NCI-H1105 treated with DMSO at 0.1 percent for 48 hours (cell line): ENCODE measurements at regions not wholly inside any gene's neighbourhood (a gene's known extent, or its start where the extent isn't known, plus 50 kb on each side); places are given as distances from the start of the nearest gene placed in this dataset.

ENCODE experiments used
- DNase-seq: peaks from one replicate; lab custom pipeline; 2025; lab: John Stamatoyannopoulos, UW

DNA sequence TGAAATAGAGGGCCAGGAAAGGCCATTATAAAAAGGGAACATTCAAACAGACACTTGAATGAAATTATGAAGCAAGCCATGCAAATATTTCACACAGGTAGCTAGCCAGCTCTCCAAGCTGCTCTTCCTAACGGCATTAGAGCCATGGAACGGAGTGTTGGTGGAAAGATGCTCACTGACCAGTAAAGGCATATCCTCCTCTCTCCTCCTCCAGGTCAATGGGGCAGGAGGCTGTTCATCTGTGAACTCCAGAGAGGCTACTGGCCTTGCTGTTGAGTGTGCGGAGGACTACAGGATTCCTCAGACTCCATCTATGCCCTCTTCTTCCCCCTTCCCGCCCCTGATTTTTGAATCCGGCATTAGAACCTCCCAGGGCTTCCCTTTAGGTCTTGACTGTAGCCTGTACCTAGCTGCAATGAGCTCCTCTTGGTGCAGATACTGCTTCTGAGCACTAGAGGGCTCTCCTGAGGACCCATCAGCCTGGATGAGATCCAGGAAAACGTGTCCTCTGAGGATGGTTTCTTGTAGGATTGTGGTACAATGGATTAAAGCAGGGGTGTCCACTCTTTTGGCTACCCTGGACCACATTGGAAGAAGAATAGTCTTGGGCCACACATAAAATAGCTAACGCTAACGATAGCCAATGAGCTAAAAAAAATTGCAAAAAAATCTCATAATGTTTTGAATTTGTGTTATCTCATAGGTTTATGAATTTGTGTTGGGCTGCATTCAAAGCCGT is 162.2 kb downstream of the SREK1 start:
- peak; percentile 56 for DNase-seq

DNA sequence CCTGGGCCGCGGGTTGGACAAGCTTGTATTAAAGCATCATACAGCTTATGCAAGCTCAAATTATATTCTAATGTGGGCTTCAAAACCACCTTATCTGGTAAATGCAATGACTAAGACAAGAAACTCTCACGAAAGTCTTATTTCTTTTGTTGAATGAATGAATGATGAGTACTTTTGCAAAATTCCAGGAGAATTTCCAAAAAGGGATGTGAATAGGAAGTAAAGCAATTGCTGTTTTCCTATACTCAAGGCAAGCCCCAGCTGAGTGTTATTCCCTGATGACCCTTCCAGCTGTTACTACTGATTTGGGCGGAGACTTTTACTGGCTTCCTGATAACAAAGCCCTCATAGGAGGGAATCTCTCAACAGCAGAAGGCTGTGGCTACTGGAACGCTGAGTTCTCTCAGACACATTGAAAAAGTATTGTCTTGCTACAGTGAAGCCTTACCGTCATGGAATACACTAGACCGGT is 162.8 kb downstream of the SREK1 start:
- no peak for DNase-seq

DNA sequence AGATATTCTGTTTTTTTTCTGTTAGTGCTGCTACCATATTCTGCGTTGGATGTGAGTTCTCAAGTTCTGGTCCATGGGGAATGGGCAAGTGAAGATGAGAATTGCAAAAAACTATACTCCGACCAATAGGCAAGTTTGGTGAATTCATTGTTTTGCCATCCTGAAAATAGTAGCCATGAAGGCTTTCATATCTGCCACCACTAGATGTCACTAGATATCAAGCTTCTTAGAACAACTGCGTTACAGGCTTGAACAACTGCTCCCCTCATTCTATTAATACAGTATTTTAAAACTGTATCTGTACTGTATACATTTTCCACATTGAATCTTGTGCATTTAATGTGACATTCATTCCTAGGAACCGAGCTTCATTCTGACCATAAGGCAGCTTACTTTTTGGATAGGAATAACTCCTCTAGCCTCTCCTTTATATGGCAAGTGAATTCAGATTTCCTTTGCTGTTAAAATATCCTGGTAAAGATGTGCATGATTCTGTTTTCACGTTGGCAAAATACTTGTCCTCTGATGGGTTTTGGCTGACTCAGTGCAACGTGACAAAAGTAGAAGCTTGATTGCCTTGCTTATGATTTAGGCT is 163.6 kb downstream of the SREK1 start:
- DNase-seq = peak; percentile 63

DNA sequence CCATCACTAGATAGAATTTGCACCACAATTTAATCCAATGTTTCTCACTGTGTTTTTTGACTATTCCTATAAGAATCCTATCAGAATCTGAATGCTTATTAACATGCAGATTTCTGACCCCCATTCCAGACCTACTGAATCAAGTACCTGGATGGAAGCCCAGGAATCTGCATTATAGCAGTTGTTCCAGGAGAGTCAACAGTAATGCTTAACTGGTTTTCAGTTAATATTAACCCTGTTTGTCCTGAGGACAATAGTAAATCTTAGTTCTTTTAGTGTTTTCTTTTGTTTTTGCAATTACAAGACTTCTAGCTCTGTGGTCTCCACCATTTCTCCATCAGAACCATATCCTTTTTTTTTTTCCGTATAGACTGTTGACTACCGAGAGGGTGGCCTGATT is 168.2 kb downstream of the SREK1 start:
- DNase-seq = no peak

DNA sequence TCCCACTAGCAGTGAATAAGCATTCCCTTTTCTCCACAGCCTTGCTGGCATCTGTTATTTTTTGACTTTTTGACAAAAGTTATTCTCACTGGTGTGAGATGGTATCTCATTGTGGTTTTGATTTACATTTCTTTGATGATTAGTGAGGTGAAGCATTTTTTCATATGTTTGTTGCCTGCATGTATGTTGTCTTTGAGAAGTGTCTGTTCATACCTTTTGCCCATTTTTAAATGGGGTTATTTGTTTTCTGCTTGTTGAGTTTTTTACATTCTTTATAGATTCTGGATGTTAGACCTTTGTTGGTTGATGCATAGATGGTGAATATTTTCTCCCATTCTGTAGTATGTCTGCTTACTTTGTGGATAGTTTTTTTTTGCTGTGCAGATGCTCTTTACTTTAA is 171.7 kb downstream of the SREK1 start:
- no peak for DNase-seq

DNA sequence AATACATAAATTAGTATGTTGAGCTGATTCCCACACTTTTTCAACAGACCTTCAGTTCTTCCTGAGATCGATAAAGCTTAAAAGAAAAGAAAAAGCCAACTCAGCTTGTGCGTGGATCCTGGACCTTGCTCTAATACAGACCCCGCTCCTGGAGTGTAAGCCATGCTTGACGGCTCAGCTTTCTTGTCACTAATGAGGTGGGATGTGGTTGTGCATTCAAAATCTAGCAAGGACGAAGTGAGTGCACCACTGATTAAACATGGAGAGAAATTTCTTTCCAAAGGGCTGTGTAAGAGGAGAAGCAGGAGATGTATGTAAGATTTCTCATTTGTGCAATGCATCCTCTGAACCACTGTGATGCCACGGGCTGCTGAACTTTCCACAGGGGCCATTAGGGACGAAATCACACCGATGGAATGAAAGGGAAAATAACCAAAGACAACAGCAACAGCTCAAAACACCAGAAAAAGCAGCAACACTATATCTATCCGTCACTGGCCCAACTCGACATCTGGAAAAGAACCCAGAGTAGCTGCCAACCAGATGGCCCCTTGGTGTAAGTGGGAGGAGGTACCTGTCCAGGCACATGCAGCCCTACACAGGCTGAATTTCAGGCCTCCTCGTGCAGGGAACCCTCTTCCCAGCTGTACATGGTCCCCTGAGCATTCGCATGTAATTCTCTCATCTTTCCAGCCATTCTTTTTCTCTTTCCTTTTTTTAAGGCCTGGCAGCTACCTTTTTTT is 178.9 kb downstream of the SREK1 start:
- DNase-seq = no peak

DNA sequence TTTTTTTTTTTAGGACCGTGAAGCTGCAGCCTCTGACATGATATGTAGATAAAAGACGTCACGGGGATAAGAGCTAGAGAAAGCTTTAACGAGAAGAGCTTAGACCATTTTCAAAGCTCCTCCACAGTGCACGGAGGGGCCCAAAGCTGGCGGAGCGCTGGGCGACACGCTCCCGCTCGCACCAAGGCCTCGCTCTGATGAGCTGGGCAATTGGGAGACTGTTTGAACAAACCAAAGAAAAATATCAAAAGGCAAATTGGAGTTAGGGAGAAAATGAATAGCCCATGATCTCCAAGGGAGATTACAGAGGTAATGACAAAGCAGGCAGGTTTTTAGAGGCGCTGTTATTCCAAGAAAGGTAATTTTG is 179.4 kb downstream of the SREK1 start:
- no peak for DNase-seq

DNA sequence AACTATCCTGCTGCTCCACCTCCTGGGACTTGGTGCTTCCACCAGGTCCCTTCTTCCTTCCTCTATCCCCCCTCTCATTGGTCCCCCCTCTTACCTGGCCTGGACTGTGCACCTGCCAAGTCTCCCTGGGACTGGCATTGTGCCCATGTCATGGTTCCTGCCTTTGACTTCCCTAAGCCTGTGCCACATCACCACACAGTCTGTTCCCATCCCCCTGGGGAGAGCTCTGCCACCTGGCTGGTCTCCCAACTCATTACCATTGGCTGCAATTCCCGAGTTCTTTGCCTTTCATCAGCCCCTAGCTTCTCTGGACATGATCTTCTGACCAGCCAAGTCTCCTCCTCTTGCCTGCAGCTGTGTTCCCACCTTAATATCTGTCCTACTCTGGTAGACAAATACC is 180.3 kb downstream of the SREK1 start:
- DNase-seq = peak; percentile 74

DNA sequence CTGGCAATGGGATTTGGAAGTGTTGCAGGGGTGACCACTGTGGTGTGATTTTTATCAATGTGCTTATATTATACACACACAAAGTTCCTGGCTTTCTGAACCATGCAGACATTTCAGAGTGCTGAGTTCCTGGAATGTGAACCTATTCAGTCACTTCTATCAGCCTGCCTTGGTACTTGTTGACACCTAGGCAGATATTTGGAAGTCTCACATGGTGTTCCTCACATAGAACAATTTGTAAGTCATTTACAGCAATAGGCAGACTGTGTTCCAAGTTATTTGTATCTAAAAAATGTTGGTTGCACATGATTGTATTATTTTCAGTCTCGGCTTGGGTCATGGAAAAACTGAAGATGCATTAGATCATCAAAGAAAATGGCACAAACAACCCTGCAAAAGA is 182.2 kb downstream of the SREK1 start:
- no peak for DNase-seq

DNA sequence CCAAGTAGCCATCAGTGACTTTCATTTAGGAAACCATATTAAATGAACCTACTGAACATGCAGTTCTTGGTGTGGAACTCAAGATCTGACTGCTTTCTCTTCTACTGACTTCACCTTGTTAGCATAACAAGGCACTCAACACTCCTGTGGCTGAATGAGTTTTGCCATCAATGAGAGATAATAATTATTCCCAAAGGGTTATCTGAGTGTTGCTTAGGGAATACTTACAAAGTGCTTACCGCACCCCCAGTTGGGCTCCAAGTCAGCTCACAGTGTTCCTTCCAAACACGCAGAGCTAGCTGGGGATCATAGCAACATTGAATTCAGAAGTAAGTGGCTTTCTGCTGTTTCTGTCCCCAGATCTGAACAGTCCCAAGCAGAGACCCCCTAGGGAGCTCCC is 182.9 kb downstream of the SREK1 start:
- no peak for DNase-seq

DNA sequence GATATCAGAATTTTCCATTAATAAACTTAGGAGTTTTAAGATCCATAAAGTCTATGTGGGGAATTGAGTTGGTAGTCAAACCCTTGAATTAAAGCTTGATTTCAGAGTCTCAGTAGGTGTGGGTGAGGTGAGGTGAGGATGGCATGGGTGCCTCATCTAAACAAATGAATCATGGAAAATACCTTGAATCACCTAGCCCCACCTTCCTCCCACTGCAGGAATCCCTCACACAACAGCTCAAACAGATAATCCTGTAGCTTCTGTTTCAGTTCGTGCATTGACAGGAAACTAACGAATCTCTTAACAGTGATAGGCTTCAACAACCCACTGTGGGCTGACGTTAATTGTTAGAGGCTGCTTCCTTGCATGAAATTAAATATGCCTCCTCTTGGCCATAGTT is 185.0 kb downstream of the SREK1 start:
- DNase-seq = no peak

DNA sequence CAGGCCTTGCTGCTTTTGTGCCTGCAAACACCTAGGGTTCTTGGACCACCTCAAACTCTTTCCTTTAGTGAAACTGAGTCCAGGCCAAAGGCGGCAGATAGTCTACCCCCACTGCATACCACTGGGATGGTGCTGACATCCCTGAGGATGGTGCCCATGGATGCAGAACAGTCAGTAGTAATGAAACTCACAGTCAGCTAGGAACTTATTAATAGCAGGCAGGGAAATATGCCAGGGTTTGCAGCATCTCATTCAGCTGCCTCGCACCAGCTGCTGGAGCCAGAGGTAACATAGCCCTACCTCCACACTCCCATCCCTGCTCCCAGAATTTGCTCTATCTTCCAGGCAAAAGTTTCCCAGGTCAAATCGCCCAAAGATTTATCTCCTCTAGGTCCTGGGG is 189.1 kb downstream of the SREK1 start:
- no peak for DNase-seq

DNA sequence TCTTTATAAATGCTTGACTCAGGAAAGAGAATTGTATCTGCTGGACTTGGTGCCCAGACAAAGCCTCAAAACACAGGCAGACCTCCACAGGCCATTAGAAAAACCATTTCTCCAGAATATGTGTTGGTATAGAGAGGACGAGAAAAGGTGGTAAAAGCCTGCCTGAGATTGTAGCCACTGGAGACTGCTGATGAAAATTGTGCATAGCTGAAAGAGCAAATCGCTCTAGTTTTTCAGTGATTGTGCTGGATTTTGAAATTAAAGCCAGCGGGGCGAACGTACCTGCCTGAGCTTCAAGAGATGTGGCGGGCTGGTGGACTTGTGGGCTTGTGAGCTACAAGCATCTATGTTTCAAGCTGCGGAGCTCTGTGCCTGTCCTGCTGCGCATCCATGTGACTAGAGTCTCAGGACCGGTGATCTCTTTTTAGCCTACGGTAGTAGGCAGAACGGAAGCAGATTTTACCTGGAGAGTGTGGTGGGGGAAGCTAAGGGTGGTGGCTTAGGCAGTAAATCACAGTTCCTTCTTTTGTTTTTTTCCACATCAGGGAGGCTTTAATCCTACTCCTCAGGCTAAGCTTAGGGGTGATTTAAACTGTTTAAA is 193.6 kb downstream of the SREK1 start:
- DNase-seq = no peak

DNA sequence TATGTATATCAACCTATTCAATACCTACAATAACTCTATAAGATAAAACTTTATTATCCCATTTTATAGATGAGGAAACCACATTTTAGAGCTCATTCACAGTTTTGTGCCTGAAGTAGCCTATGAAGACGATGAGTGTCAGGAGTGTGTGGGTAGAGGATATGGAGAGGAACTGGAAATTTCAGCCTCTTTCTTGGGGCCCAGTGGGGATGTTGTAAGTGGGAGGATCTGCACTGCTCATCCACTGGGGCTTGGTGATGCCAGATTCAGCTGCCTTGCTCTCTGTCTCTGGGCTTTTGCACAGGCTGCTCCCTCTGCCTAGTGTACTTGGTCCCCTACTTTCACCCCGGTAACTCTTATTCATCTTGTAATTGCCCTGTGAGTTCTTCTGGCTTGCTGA is 194.7 kb downstream of the SREK1 start:
- no peak for DNase-seq

DNA sequence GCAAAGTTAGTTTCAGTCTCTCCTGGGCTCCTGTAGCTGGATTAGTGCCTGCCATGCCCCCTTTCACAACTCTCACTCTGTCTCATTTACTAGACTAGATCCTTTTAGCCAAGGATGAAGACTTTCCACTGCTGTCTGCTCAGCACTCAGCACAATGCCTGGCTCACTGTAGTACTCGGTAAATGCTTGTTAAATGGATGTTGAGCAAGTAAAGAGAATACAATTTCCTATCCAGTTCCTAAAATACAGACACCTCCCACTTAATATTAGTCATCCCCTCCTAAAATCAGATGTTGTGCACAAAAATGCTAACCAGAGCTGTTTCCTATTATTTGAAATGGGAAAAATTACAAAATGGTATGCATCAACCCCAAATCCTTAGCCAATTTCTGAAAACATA is 195.8 kb downstream of the SREK1 start:
- no peak for DNase-seq

DNA sequence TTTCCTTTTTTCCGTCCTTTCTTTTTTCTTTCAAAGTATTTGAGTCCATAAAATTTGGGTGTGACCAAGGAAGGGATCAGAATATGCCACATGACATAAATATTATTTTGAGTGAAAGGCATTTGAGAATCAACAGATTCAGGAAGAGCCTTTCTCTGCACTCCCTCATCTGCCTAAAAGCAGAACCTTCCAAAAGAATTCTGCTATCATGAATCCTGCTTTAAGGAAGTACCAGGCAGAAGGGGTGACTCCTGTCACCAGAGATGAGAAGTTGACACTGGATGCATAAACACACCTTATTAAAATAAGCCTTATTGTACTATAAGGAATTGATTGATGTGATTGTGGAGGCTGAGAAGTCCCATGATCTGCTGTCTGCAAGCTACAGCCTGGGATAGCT is 196.7 kb downstream of the SREK1 start:
- DNase-seq = no peak

DNA sequence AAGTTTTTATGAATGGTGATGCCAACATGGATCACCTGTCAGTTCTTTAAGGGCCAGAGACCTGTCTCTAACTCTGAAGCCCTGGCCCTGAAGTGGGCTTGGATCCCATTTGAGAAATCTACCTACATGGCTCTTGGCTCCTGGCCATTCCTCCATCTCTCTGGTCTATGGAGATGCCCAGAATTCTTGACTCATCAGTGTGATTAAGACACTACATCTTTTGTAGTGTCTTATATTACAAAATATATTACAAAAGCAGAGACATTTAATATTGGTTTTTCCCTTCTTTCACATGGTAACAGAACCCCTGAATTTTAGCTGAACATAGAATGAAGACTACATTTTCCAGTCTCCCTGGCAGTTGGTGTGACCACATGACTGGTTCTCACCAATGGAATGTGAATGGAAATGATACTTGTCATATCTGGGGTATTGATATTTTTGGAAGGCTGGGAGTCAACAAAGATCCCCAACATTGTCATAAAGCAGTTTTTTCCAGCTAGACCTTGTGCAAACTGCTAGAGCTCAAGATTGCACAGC is 198.3 kb downstream of the SREK1 start:
- no peak for DNase-seq

DNA sequence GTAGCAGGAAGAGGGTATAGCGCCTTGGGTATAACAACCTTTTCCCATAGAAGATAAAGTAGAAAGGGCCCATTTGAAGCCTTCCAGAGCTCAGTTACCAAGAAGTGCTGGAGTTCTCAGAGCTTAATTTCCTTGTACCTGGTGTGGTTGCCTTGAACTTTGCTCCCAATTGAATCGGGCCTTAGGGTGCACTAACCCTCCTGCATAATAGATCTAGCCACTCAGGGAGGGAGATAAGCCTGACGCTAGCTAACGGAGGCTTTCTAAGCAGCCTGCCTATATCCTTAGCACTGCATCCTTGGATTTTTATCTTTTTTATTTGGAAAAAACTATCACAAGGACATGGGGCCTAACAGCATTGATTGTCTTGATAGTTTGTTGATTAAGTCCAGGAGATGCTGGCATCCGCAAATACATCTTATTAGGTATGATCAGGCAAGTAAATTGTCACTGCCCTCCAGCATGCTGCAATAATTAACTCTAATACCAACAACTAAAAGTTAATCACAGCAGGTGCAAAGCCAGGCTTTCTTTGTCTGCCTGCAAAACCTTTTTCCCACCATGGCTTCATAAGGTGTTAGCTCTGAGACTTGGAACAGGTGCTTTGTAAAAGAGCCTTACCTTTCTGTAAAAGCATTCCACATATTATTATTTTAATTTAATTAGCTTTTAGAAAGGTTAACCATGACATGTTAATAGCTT is 199.4 kb downstream of the SREK1 start:
- peak; percentile 60 for DNase-seq

DNA sequence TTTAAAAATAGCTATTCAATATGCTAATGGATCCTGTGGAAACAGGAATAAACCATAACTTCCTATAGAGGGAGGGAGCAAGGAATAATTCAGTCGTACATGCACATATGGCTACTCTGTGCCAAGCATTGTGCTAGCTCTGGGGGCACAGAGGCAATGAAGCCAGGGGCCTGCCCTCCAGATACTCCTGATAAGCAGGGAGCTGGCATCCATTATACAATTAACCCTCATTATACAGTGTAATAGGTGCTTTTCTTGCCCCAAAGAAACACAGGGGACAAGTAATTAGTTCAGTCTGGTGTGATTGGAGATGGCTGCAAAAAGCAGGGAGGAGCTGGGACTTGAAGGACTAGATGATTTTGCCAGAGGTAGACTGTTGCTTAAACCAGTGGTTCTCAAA is 200.4 kb downstream of the SREK1 start:
- peak; percentile 9 for DNase-seq

DNA sequence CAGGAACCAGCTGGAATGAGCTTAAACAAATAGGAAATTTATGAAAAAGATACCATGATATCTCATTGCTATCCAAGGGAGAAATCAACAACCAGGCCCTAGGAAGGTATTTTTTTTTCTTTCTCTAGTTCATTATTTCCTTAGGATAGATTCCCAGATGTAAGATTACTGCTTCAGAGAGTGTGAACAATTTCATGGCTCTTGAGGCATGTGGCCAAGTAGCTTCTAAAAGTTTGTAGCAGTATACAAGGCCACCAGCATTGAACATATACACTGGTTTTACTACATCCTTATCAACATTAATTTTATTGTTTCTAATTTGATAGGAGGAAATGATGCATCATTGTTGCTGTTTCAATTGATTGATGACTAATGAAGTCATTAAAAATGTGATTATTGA is 201.2 kb downstream of the SREK1 start:
- DNase-seq = no peak

DNA sequence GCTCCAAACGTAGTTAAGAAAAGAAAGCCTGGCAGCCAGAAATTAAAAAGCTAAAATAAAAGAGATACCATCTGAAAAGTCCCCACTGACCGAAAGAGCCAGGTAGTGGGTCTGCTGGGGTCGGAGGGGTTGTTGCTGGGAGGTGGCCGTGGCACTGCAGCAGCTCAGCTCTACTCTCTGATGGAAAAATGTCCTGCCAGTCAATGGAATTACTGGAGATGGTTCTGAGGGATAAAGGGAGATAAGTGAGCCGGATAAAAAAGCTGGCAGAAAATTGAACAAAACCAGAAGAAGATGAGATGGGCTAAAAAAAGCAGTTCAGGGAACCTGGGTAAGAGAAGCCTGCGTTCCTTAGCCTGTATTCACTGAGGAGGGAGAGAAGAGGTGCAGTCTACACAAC is 202.8 kb downstream of the SREK1 start:
- DNase-seq = no peak
